HEK293 (cell line): ENCODE measurements at regions not wholly inside any gene's neighbourhood (a gene's known extent, or its start where the extent isn't known, plus 50 kb on each side); places are given as distances from the start of the nearest gene placed in this dataset.

Source experiments
- CTCF ChIA-PET: fragments of 350-600 bp; formaldehyde crosslinking; extraction: SDS; loops from one replicate; lab custom pipeline; 2021; ENCODE audit warnings: antibody characterized with exemption; lab: Yijun Ruan, JAX
- POLR2A ChIA-PET: fragments of 300-600 bp; formaldehyde crosslinking; extraction: SDS; loops from one replicate; lab custom pipeline; 2020; ENCODE audit warnings: antibody characterized with exemption, inconsistent platforms; lab: Yijun Ruan, JAX
- H3K27ac ChIP-seq: fragments of 200-500 bp; sonication (Bioruptor generic); 2 replicates; pipeline ENCODE4 v1.5.1; 2014; ENCODE audit warnings: low read depth, low read length, control low read depth, inconsistent platforms; ENCODE audit errors: extremely low read depth
- H3K36me3 ChIP-seq, 2 experiments: fragments of 200-500 bp in 1 of 2; sonication (Bioruptor generic) in 1 of 2; 1 replicate in 1 of 2; 2 replicates in 1 of 2; pipeline ENCODE4 v1.5.1; 2014 to 2017; ENCODE audit warnings: inconsistent platforms in 2 of 2, low read length in 2 of 2; ENCODE audit not compliant: control insufficient read depth in 2 of 2, insufficient read depth in 1 of 2
- H3K4me1 ChIP-seq: fragments of 200-500 bp; sonication (Bioruptor generic); 2 replicates; pipeline ENCODE4 v1.5.1; 2014; ENCODE audit warnings: mild to moderate bottlenecking, low read length, inconsistent platforms; ENCODE audit not compliant: control insufficient read depth, insufficient read depth
- H3K4me3 ChIP-seq: 2 replicates; pipeline ENCODE4 v1.5.1; 2011; ENCODE audit warnings: low read depth, mild to moderate bottlenecking, control low read depth, low read length, moderate library complexity
- H3K9me3 ChIP-seq: fragments of 200-500 bp; sonication (Bioruptor generic); 2 replicates; pipeline ENCODE4 v1.5.1; 2014; ENCODE audit warnings: low read depth, low read length, inconsistent platforms; ENCODE audit not compliant: control insufficient read depth, insufficient read depth
- GLI4 ChIP-seq: fragments of 450-650 bp; formaldehyde crosslinking; IDR thresholded peaks from 2 replicates; pipeline ENCODE4 v1.5.1; 2016; ENCODE audit warnings: missing biosample characterization, missing genetic modification characterization
- KLF9 ChIP-seq: fragments of 450-650 bp; formaldehyde crosslinking; IDR thresholded peaks from 2 replicates; pipeline ENCODE4 v1.5.1; 2016; ENCODE audit warnings: missing biosample characterization, missing genetic modification characterization, low read depth
- OSR2 ChIP-seq: fragments of 450-650 bp; formaldehyde crosslinking; IDR thresholded peaks from 2 replicates; pipeline ENCODE4 v1.5.1; 2016; ENCODE audit warnings: missing biosample characterization, missing genetic modification characterization
- PRDM1 ChIP-seq: fragments of 450-650 bp; formaldehyde crosslinking; IDR thresholded peaks from 2 replicates; pipeline ENCODE4; 2016; ENCODE audit warnings: missing biosample characterization, missing genetic modification characterization
- RBAK ChIP-seq: fragments of 450-650 bp; formaldehyde crosslinking; IDR thresholded peaks from 2 replicates; pipeline ENCODE4 v1.5.1; 2016; ENCODE audit warnings: missing biosample characterization, missing genetic modification characterization
- REPIN1 ChIP-seq: fragments of 450-650 bp; formaldehyde crosslinking; IDR thresholded peaks from 2 replicates; pipeline ENCODE4 v1.5.1; 2017; ENCODE audit warnings: missing biosample characterization, missing genetic modification characterization, low read depth
- SP7 ChIP-seq: fragments of 450-650 bp; formaldehyde crosslinking; IDR thresholded peaks from 2 replicates; pipeline ENCODE4 v1.5.1; 2016; ENCODE audit warnings: missing biosample characterization, missing genetic modification characterization
- ZBTB10 ChIP-seq: fragments of 450-650 bp; formaldehyde crosslinking; IDR thresholded peaks from 2 replicates; pipeline ENCODE4 v1.5.1; 2016; ENCODE audit warnings: missing biosample characterization, missing genetic modification characterization
- ZBTB44 ChIP-seq: fragments of 450-650 bp; IDR thresholded peaks from 2 replicates; pipeline ENCODE4 v1.5.1; 2018; ENCODE audit warnings: missing biosample characterization, mild to moderate bottlenecking, missing genetic modification characterization
- ZBTB7A ChIP-seq: fragments of 450-650 bp; formaldehyde crosslinking; IDR thresholded peaks from 2 replicates; pipeline ENCODE4 v1.5.1; 2016; ENCODE audit warnings: low read depth, missing biosample characterization, missing genetic modification characterization
- ZEB2 ChIP-seq: fragments of 450-650 bp; formaldehyde crosslinking; IDR thresholded peaks from 2 replicates; pipeline ENCODE4 v1.5.1; 2016; ENCODE audit warnings: missing biosample characterization, missing genetic modification characterization
- ZIC2 ChIP-seq: fragments of 450-650 bp; formaldehyde crosslinking; IDR thresholded peaks from 2 replicates; pipeline ENCODE4 v1.5.1; 2016; ENCODE audit warnings: missing biosample characterization, missing genetic modification characterization
- ZNF175 ChIP-seq: fragments of 450-650 bp; formaldehyde crosslinking; IDR thresholded peaks from 2 replicates; pipeline ENCODE4 v1.5.1; 2016; ENCODE audit warnings: missing biosample characterization, missing genetic modification characterization
- ZNF221 ChIP-seq: fragments of 450-650 bp; formaldehyde crosslinking; IDR thresholded peaks from 2 replicates; pipeline ENCODE4 v1.5.1; 2017; ENCODE audit warnings: missing biosample characterization, missing genetic modification characterization, borderline replicate concordance
- ZNF239 ChIP-seq: fragments of 450-650 bp; formaldehyde crosslinking; IDR thresholded peaks from 2 replicates; pipeline ENCODE4 v1.5.1; 2016; ENCODE audit warnings: missing biosample characterization, missing genetic modification characterization
- ZNF302 ChIP-seq: fragments of 450-650 bp; formaldehyde crosslinking; IDR thresholded peaks from 2 replicates; pipeline ENCODE4 v1.5.1; 2016; ENCODE audit warnings: missing biosample characterization, missing genetic modification characterization, low read depth
- ZNF514 ChIP-seq: fragments of 450-650 bp; formaldehyde crosslinking; IDR thresholded peaks from 2 replicates; pipeline ENCODE4 v1.5.1; 2016; ENCODE audit warnings: missing biosample characterization, missing genetic modification characterization
- ZNF654 ChIP-seq: fragments of 450-650 bp; formaldehyde crosslinking; IDR thresholded peaks from 2 replicates; pipeline ENCODE4 v1.5.1; 2016; ENCODE audit warnings: low read depth, missing biosample characterization, missing genetic modification characterization
- ZNF664 ChIP-seq: fragments of 450-650 bp; formaldehyde crosslinking; IDR thresholded peaks from 2 replicates; pipeline ENCODE4 v1.5.1; 2016; ENCODE audit warnings: missing biosample characterization, missing genetic modification characterization
- ZNF704 ChIP-seq: fragments of 450-650 bp; formaldehyde crosslinking; IDR thresholded peaks from 2 replicates; pipeline ENCODE4 v1.5.1; 2016; ENCODE audit warnings: missing biosample characterization, missing genetic modification characterization
- ZNF777 ChIP-seq: fragments of 450-650 bp; formaldehyde crosslinking; IDR thresholded peaks from 2 replicates; pipeline ENCODE4 v1.5.1; 2017; ENCODE audit warnings: missing biosample characterization, missing genetic modification characterization, borderline replicate concordance
- ZNF791 ChIP-seq: fragments of 450-650 bp; formaldehyde crosslinking; IDR thresholded peaks from 2 replicates; pipeline ENCODE4 v1.5.1; 2016; ENCODE audit warnings: missing biosample characterization, missing genetic modification characterization
- ZSCAN4 ChIP-seq: fragments of 450-650 bp; formaldehyde crosslinking; IDR thresholded peaks from 2 replicates; pipeline ENCODE4 v1.5.1; 2017; ENCODE audit warnings: missing biosample characterization, missing genetic modification characterization

GRCh38 chr6:125549202-125549884 lies 200.1 kb upstream of the HEY2 start (continued):
- TF ChIP-seq SP7 (tag by site-specific recombination) (peak; percentile 32; the same call in 1 of the 2 replicates), ZNF704 (tag by site-specific recombination) (no peak), ZNF664 (tag by site-specific recombination) (peak; percentile 11; the same call in 1 of the 2 replicates), PRDM1 (tag by site-specific recombination) (no peak), ZNF239 (tag by site-specific recombination) (no peak), ZNF175 (tag by site-specific recombination) (no peak), RBAK (tag by site-specific recombination) (no peak), ZBTB10 (no peak), GLI4 (tag by site-specific recombination) (no peak), ZNF777 (tag by site-specific recombination) (no peak), ZBTB7A (tag by site-specific recombination) (no peak), ZNF221 (tag by site-specific recombination) (no peak), ZBTB44 (tag by site-specific recombination) (no peak), ZIC2 (peak; percentile 53; the same call in 1 of the 2 replicates), ZNF514 (tag by site-specific recombination) (no peak), ZNF791 (no peak), KLF9 (no peak)

- no peaks in the 10 kb centered on the region for H3K9me3 ChIP-seq
- no peak overlapping the region for H3K4me3 ChIP-seq
- ChIA-PET CTCF (interaction anchor here (0.7 to 1.2 kb wide), 5 partner anchors 201 to 444 kb away, joined by 3 to 6 read pairs (median 3); no protein-coding TSS in a partner anchor), POLR2A (no interaction called here)
- no peak overlapping the region for H3K27ac ChIP-seq
- H3K36me3 ChIP-seq: no peaks in the 10 kb centered on the region
- H3K4me1 ChIP-seq: no peaks in the 10 kb centered on the region
- TF ChIP-seq ZNF302 (tag by site-specific recombination) (no peak), ZSCAN4 (tag by site-specific recombination) (no peak), OSR2 (tag by site-specific recombination) (no peak), REPIN1 (tag by site-specific recombination) (no peak), ZNF654 (tag by site-specific recombination) (no peak), ZEB2 (tag by site-specific recombination) (no peak)
Measured at GRCh38 chr6:125550892-125551291, 198.5 kb upstream of the HEY2 start.
